ENCODE measurements at regions not wholly inside any gene's neighbourhood (a gene's known extent, or its start where the extent isn't known, plus 50 kb on each side); places are given as distances from the start of the nearest gene placed in this dataset.
A peak's percentile ranks its signal among the peaks of the same experiment; 100 is the strongest.
"Not testable (repeated sequence)": the region's sequence is repeated elsewhere in the genome, so short reads cannot be mapped to it uniquely, and the experiment has no call there.

DNA sequence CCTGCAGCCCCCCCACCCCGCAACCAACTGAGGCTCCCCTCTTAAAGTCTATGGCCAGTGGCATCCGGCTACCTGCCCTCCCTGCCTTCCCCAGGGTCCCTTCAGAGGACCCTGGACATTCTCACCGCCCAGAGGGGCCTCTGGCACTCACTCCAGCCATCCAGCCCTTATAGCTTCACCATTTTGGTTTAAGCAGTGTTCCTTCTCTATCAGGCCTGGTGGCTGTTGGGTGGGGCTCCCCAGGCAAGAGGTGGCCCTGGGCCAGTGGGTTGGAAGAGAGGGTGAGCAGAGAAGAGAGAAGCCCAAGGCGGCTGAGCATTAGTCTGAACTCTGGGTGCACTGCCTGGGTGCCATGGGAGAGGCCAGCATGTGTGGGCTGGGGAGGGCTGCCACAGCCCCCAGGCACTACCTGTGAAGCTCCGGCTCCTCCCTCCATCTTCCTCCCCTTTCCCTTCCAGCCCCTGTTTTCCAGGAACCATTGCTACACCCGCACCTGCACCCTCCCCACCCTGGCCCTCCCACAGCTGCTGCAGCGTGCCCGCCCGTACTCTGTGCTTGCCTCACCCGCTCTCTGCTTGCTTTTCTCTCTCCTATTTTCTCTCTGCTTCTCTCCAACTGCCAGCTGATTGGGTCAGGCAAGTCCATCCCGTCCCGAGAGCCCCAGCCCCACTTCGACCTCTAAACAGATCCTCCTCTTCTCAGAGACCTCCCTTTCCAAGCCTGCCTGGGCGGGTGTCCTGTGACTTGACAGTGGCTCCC is 168.2 kb downstream of the TBC1D2B start:
- no peak for DNase-seq

DNA sequence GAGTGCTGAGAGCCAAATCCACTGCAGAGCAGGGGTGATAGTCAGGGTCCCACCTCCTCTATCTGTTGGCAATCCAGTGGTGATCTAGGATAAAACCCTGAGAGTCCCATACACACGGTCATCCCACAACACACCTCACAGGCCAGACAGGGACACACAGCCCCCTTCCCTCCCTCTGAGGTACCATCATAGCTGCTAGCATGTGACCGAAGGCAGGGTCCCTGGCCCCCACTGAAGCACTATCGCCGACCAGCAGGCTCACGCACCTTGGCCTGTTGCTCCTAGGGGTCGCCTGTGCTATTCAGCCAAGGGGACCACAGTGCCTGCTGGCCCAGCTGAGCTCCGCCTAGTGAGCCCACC is 168.8 kb downstream of the TBC1D2B start:
- DNase-seq = not testable (repeated sequence)

DNA sequence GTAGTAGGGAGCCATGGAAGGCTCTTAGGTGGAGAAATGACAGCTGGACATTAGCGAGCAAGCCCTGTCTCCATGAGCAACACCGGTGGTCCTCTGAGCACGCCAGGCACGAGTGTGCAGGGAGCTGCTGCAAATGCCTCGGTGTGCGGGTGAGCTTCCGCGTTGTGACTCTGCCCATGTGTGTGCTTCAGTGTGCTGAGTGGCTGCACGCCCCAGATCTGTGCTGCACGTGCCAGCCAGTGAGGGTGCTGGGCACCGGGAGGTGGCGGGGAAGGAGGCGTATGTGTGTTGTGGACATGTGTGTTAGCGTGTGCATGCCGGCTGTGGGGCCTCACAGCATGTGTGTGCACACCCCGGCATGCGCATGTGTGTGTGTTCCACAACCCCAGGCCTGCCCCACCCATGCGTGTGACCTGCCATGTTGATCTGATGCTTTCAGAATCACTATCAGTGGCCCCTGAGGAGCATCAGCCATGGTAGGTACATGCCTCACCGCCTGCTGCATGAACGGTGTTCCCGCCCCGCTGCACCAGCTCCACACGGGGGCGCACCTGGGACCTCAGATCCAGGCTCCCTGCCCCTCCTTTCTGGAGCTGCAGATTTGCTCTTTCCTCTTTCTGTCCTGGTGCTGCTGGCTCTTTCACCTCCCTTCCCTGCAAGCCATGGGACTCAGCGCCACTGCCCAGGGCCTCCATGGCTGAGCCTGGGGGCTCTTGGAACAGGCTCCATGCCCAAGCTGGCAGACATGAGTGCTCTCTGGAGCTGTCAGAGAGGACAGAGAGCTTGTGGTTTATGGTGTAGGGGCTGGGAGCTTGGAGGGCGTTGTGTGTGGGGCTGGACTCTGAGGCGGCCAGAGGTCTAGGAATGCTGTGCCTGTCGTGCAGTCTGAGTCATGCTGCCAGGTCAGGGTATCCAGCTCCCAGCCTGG is 169.4 kb downstream of the TBC1D2B start:
- peak; percentile 43 for DNase-seq

- not testable (repeated sequence) for DNase-seq
Observed at GRCh38 chr15:77906062-77906990, 171.2 kb downstream of the TBC1D2B start.

- no peak for DNase-seq
Observed at GRCh38 chr15:77905301-77905920, 172.1 kb downstream of the TBC1D2B start.

DNA sequence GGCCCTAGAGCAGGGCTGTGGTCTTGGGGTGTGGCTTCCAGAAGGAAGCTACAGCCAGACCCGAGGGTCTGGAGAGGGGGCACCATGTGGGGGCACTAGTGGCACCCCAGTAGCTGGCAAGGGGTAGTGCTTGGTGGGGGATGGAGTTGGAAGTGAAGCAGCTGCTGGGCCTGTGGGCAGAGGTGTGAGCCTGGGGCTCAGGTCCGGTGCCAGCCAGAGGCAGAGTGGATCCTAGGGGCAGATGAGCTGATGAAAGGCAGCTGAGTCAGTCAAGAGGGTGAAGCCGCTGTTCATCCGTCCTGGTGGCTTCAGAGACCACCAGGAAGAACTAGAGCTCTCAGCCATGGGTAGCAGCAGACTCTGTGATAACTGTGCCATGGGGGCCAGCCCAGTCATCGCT is 172.6 kb downstream of the TBC1D2B start:
- DNase-seq = no peak

- DNase-seq = no peak
Observed at GRCh38 chr15:77904436-77904821, 173.1 kb downstream of the TBC1D2B start.

DNA sequence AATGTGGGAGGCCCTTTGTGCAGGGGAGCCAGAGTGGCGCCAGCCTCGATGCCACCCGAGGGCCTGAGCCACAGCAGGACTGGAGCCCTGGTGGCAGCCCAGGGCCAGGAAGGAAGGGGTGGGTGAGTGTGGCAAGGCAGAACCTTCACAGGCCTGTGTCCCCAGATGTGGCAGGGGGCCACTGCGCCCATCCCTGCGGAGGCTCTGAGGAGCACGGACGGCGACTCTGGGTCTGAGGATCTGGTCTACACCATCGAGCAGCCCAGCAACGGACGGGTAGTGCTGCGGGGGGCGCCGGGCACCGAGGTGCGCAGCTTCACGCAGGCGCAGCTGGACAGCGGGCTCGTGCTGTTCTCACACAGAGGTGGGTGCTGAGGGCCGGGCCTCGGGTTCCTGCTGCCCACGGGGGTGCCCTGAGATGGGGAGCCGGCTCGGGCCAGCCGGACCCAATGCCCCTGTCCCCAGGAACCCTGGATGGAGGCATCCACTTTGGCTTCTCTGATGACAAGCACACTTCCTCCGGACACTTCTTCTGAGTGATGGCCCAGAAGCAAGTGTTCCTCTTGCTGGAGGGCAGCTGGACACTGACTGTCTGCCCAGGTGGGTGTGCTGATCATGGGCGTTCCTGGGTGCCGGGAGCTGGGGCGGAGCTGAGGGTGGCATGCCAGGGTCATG is 173.6 kb downstream of the TBC1D2B start:
- DNase-seq = not testable (repeated sequence)

- DNase-seq = peak; percentile 6
Observed at GRCh38 chr15:77902921-77903760, 174.4 kb downstream of the TBC1D2B start.

DNA sequence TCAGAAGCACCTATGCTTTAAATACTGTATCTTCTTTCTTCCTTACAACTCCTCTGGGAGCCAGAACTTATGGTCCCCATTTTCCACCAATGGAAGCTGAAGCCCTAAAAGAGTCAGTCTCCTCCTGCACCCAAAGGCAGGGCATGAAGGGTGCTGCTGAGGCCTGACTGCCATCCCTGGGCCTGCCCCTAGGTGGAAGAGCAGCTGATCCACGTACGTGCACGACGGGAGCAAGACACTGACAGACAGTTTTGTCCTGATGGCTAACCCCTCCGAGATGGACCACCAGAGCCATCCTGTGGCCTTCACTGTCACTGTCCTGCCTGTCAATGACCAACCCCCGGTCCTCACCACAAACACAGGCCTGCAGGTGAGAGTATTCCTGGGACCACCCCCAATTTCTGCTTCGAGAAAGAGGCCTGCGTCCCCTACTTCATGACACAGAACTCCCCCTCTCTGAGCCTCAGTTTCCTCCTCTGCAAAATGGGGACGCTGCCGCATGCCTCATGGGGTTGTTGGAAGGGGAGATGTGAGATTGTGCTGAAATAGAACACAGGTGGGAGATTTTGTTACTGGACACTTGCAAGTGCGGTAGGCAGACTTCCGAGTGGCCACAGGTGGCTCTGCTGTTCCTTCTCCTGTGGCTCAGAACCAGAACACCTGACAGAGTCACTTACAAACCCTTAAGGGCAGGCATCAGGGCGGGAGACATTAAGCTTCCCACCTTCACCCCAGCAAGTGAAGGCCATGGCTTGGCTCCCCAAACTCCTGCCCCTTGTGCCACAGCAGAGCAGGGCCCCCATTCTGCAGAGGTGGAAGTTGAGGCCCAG is 175.4 kb downstream of the TBC1D2B start:
- DNase-seq = no peak

DNA sequence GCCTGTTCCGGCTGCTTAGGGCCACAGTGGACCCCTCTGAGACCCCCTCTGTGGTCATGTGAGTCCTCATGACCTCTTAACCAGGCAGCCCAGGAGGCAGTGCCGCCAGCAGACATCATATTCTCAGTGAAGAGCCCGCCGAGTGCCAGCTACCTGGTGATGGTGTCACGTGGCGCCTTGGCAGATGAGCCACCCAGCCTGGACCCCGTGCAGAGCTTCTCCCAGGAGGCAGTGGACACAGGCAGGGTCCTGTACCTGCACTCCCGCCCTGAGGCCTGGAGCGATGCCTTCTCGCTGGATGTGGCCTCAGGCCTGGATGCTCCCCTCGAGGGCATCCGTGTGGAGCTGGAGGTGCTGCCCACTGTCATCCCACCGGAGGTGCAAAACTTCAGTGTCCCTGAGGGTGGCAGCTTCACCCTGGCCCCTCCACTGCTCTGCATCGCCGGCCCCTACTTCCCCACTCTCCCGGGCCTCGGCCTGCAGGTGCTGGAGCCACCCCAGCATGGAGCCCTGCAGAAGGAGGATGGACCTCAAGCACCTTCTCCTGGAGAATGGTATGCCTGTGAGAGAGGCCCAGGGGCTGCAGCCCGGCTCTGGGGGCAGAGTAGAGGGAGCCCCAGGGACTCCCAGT is 176.1 kb downstream of the TBC1D2B start:
- no peak for DNase-seq

GRCh38 chr15:77900331-77900963 is 177.1 kb downstream of the TBC1D2B start:
- peak; percentile 38 for DNase-seq

DNA sequence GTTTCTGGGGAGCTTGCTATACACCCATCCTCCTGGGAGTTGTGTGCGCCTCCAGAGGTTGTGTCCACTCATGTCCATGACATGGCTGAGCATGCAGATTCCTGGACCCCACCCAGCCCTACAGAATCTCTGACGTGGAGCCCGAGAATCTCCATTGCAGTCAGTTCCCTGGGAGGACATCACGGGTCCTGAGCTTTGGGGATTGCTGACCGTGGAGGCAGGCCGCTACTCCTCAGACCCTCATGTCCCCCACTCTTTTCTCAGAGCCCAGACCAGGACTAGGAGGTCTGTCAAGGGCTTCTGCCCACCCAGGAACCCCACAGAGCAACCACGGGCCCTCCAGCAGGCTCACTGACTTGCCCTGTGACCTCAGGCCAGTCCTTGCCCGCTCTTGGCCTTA is 177.7 kb downstream of the TBC1D2B start:
- DNase-seq = not testable (repeated sequence)

- no peak for DNase-seq
Observed at GRCh38 chr15:77898811-77899730, 178.4 kb downstream of the TBC1D2B start.

DNA sequence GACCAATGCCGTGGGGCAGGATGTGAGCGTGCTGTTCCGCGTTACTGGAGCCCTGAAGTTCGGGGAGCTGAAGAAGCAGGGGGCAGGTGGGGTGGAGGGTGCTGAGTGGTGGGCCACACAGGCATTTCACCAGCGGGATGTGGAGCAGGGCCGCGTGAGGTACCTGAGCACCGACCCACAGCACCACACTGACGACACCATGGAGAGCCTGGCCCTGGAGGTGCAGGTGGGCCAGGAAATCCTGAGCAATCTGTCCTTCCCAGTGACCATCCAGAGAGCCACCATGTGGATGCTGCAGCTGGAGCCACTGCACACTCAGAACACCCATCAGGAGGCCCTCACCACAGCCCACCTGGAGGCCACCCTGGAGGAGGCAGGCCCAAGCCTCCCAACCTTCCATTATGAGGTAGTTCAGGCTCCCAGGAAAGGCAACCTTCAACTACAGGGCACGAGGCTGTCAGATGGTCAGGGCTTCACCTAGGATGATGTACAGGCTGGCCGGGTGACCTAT is 179.6 kb downstream of the TBC1D2B start:
- no peak for DNase-seq

- not testable (repeated sequence) for DNase-seq
Observed at GRCh38 chr15:77897113-77897895, 180.2 kb downstream of the TBC1D2B start.
